Transverse colon (tissue), 4 donors: ENCODE measurements at regions not wholly inside any gene's neighbourhood (a gene's known extent, or its start where the extent isn't known, plus 50 kb on each side); places are given as distances from the start of the nearest gene placed in this dataset.

Source experiments
- DNase-seq: peaks from one replicate; pipeline ENCODE4 v3.0.0-alpha.2; 2019
- H3K27ac ChIP-seq, 4 donors: fragments of 200-600 bp; sonication (generic); 2 replicates each; pipeline ENCODE4 v1.5.1; 2016 to 2018; ENCODE audit warnings: inconsistent platforms in 4 of 4
- H3K27me3 ChIP-seq: fragments of 200-600 bp; sonication (generic); 2 replicates; pipeline ENCODE4 v1.5.1; 2017; ENCODE audit warnings: inconsistent platforms
- H3K36me3 ChIP-seq, 4 donors: fragments of 200-600 bp; sonication (generic); 2 replicates each; pipeline ENCODE4 v1.5.1; 2017 to 2019; ENCODE audit warnings: inconsistent platforms in 4 of 4
- H3K4me1 ChIP-seq, 4 donors: fragments of 200-600 bp; sonication (generic); 2 replicates each; pipeline ENCODE4 v1.5.1; 2017 to 2020; ENCODE audit warnings: inconsistent platforms in 4 of 4
- H3K4me3 ChIP-seq, 4 donors: fragments of 200-600 bp; sonication (generic); 1 replicate in 1 of 4; 2 replicates in 3 of 4; pipeline versions ENCODE4 v1.5.1 to v1.6.1; 2017 to 2019; ENCODE audit warnings: inconsistent platforms in 4 of 4
- H3K9me3 ChIP-seq, 2 donors: fragments of 200-600 bp; sonication (generic); 2 replicates each; pipeline ENCODE4 v1.5.1; 2017 to 2019; ENCODE audit warnings: inconsistent platforms in 2 of 2
- EP300 ChIP-seq: sonication (generic); formaldehyde crosslinking; IDR thresholded peaks from one replicate; pipeline ENCODE4 v1.6.1; 2017; ENCODE audit warnings: antibody characterized with exemption, low read depth
- POLR2A ChIP-seq: fragments of 450-650 bp; IDR thresholded peaks from one replicate; pipeline ENCODE4 v1.6.1; 2016; ENCODE audit warnings: antibody characterized with exemption, mild to moderate bottlenecking, moderate library complexity
- POLR2AphosphoS5 ChIP-seq, 3 donors: sonication (generic); formaldehyde crosslinking; IDR thresholded peaks; one replicate each; pipeline ENCODE4 v1.6.1; 2016; ENCODE audit warnings: antibody characterized with exemption in 3 of 3
- WGBS, 2 donors: methylation state at CpG; one replicate each; pipeline ENCODE4 v1.1.5; 2018; ENCODE audit warnings: low coverage in 1 of 2; 5-methylcytosine and 5-hydroxymethylcytosine counted together
- in situ Hi-C, 4 donors: fragments of 200-750 bp; cut with MboI; loops; one replicate each; pipeline versions ENCODE4 v1.15.0 to v1.15.1; 2017; ENCODE audit warnings: low sequenced_read_pairs in 3 of 4, low pct_ligation_motif_present in 1 of 4, low pct_unique_long_range_greater_than_20kb in 1 of 4
- intact Hi-C: fragments of 100-400 bp; cut with DNase I; formaldehyde crosslinking; loops from one replicate; pipeline ENCODE4 v1.15.1; 2023; ENCODE audit warnings: low total_unique reads
- TF ChIP-seq, protein P1 (sequence below), 5 experiments: fragments of 200-600 bp in 3 of 5; fragments of 450-650 bp in 2 of 5; sonication (generic) in 3 of 5; IDR thresholded peaks; 1 replicate in 2 of 5; 2 replicates in 3 of 5; pipeline ENCODE4 v1.5.1; 2016 to 2017; ENCODE audit warnings: antibody characterized with exemption in 5 of 5, inconsistent platforms in 3 of 5, mild to moderate bottlenecking in 2 of 5, moderate library complexity in 1 of 5

DNA sequence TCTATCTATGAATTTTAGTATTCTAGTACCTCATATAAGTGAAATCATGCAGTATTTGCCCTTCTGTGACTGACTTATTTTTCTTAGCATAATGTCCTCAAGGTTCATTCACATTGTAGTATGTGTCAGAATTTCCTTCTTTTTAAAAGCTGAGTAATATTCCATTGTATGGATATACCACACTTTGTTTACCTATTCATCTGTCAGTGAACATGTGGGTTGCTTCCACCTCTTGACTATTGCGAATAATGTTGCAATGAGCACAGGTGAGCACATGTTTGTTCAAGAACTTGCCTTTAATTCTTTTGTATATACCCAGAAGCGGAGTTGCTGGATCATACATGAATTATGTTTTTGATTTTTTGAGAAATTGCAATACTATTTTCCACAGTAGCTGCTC, 187.4 kb upstream of the RBMS1 start:
- Histone ChIP-seq H3K36me3 (no peaks in the 10 kb centered on the region), H3K4me1 (no peaks in the 10 kb centered on the region), H3K9me3 (no peaks in the 10 kb centered on the region), H3K27me3 (no peaks in the 10 kb centered on the region), H3K27ac (no peak overlapping the region), H3K4me3 (no peak overlapping the region)
- 81 to 93% methylated on average over 2 of the region's 2 CpGs for WGBS, 2 donors
- TF ChIP-seq POLR2A (no peak), EP300 (no peak), POLR2AphosphoS5 (IDR thresholded peaks at IDR 0.05) (no peak)
- TF ChIP-seq, protein P1, sequence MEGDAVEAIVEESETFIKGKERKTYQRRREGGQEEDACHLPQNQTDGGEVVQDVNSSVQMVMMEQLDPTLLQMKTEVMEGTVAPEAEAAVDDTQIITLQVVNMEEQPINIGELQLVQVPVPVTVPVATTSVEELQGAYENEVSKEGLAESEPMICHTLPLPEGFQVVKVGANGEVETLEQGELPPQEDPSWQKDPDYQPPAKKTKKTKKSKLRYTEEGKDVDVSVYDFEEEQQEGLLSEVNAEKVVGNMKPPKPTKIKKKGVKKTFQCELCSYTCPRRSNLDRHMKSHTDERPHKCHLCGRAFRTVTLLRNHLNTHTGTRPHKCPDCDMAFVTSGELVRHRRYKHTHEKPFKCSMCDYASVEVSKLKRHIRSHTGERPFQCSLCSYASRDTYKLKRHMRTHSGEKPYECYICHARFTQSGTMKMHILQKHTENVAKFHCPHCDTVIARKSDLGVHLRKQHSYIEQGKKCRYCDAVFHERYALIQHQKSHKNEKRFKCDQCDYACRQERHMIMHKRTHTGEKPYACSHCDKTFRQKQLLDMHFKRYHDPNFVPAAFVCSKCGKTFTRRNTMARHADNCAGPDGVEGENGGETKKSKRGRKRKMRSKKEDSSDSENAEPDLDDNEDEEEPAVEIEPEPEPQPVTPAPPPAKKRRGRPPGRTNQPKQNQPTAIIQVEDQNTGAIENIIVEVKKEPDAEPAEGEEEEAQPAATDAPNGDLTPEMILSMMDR (IDR thresholded peaks at IDR 0.05) = no peak
- intact Hi-C loops = no loop called here
- DNase-seq = no peak
- in situ Hi-C loops = no loop called here

DNA sequence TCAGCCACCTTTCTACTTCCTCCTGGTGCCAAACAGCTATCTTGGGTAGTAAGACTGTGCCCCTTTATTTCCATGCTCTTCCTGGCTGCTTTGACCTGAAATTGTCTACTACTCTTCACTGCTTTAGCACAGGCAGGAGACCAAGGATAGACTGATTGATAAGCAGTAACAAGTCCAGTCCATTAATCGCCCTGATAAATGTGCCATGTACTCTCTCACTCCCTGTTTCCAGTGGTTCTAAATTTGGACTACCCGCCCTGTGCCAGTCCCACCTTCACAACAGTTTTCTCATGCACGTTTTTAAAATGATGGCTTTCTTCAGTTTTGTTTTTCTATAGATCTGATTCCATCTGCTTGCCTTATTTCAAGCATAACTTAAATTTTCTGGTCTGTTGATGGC, 189.6 kb upstream of the RBMS1 start:
- H3K4me3 ChIP-seq = no peak overlapping the region
- in situ Hi-C loops (no loop called here), intact Hi-C loops (no loop called here)
- H3K36me3 ChIP-seq = no peaks in the 10 kb centered on the region
- no peaks in the 10 kb centered on the region for H3K4me1 ChIP-seq
- TF ChIP-seq, protein P1 (IDR thresholded peaks at IDR 0.05) = no peak
- TF ChIP-seq EP300 (no peak), POLR2A (no peak), POLR2AphosphoS5 (IDR thresholded peaks at IDR 0.05) (no peak)
- DNase-seq = no peak
- no peaks in the 10 kb centered on the region for H3K9me3 ChIP-seq
- H3K27me3 ChIP-seq = no peaks in the 10 kb centered on the region
- no peak overlapping the region for H3K27ac ChIP-seq
- WGBS, 2 donors = 66 to 82% methylated on average over 3 of the region's 3 CpGs

DNA sequence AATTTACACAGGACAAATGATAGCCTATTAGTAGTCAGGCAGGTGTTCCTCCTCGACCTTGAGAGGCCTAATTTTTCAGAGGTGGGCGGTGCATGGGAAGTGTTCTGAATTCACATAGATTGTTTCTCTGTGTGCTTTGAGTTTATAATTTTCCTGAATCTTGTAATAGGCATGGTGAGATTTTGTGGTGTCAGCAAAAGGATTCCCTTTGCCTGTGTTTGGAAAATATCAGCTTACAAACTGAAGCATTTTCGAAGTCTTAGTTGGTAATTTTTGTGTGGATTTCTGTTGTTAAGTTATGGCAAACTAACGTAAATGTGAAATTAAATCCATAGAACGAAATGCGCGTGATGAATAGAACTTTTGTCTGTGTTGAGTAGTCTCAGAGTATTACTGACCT, 194.0 kb upstream of the RBMS1 start:
- Histone ChIP-seq H3K9me3 (no peaks in the 10 kb centered on the region), H3K4me3 (no peak overlapping the region), H3K36me3 (no peaks in the 10 kb centered on the region), H3K27ac (no peak overlapping the region), H3K27me3 (no peaks in the 10 kb centered on the region), H3K4me1 (no peaks in the 10 kb centered on the region)
- 79 to 81% methylated on average over 6 to 7 of the region's 7 CpGs for WGBS, 2 donors
- TF ChIP-seq, protein P1 (IDR thresholded peaks at IDR 0.05) = no peak
- TF ChIP-seq POLR2AphosphoS5 (IDR thresholded peaks at IDR 0.05) = no peak
- no peak for TF ChIP-seq POLR2A
- no peak for TF ChIP-seq EP300
- no peak for DNase-seq
- in situ Hi-C loops = no loop called here
- intact Hi-C loops = no loop called here

DNA sequence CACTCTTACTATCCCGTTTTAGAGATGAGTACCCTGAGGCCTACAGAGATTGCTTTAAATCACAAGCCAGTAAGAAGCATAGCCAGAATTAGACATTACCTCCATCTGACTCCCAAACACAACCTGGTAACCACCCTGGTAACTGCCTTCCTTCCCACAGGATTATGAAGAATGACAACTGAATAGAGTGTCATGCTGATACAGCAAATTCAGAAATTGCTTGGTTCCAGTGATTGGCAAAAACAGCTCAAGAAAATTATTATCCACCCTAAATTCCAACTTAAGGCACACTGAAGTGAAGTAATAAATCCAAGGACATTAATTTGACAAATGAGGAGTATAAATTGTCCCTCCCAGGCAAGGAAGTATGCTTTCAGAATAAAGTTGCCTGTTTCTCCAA, 195.8 kb upstream of the RBMS1 start:
- no peaks in the 10 kb centered on the region for H3K27me3 ChIP-seq
- no peaks in the 10 kb centered on the region for H3K9me3 ChIP-seq
- no peak for DNase-seq
- TF ChIP-seq, protein P1 (IDR thresholded peaks at IDR 0.05) = no peak
- TF ChIP-seq POLR2A (no peak), POLR2AphosphoS5 (IDR thresholded peaks at IDR 0.05) (no peak), EP300 (no peak)
- H3K4me1 ChIP-seq = no peaks in the 10 kb centered on the region
- intact Hi-C loops (no loop called here), in situ Hi-C loops (no loop called here)
- 89% methylated on average over 1 of the region's 1 CpG; no CpG with 5 or more reads in 1 of the 2 donors for WGBS, 2 donors
- H3K4me3 ChIP-seq = no peak overlapping the region
- no peaks in the 10 kb centered on the region for H3K36me3 ChIP-seq
- no peak overlapping the region for H3K27ac ChIP-seq
